K562 (cell line): ENCODE measurements at regions not wholly inside any gene's neighbourhood (a gene's known extent, or its start where the extent isn't known, plus 50 kb on each side); places are given as distances from the start of the nearest gene placed in this dataset.

Experiments
- ATAC-seq: fragments of 200-7000 bp; cut with Tn5 transposase; 3 replicates; pipeline ENCODE4 v1.9.1; 2020; ENCODE audit warnings: moderate library complexity
- BruUV-seq: library from RNA; stranded (reverse); fragments of 400-500 nt; replicated peaks from 2 replicates; lab custom pipeline; 2021; lab: Mats Ljungman, UMichigan
- CTCF ChIA-PET: fragments of 300-600 bp; formaldehyde crosslinking; extraction: SDS; loops from one replicate; lab custom pipeline; 2021; ENCODE audit warnings: low intra/inter-chr PET ratio; lab: Yijun Ruan, JAX
- POLR2A ChIA-PET: fragments of 300-600, 350-650 bp; sonication (Branson Sonifier 250); formaldehyde crosslinking; extraction: SDS; loops from one replicate; lab custom pipeline; 2021; ENCODE audit warnings: antibody characterized with exemption, inconsistent platforms; lab: Yijun Ruan, JAX
- DNase-seq, 4 experiments: peaks; one replicate each; pipeline versions ENCODE4 v3.0.0 to v3.0.0-alpha.2; 2011 to 2018; ENCODE audit warnings: low spot score in 3 of 4, mixed read lengths in 3 of 4; ENCODE audit errors: extremely low read depth in 1 of 4
- FAIRE-seq: peaks from 2 replicates; lab custom pipeline; 2011; peaks lifted over from hg19 to GRCh38; lab: Jason Lieb, UNC
- H2AFZ ChIP-seq: 2 replicates; pipeline ENCODE4 v1.6.0; 2011; ENCODE audit warnings: low read depth, low read length, control low read depth, inconsistent platforms
- H3K27ac ChIP-seq: fragments of 200-600 bp; 3 replicates; pipeline ENCODE4 v1.8.0; 2011; ENCODE audit warnings: low read depth, mild to moderate bottlenecking, control low read depth, inconsistent platforms, low read length, moderate library complexity, mixed read lengths; ENCODE audit errors: extremely low read depth
- H3K27me3 ChIP-seq, 2 experiments: fragments of 300-600 bp in 1 of 2; 2 replicates in 1 of 2; 3 replicates in 1 of 2; pipeline versions ENCODE4 v1.6.0 to v1.8.0; 2011; ENCODE audit warnings: inconsistent platforms in 2 of 2, low read length in 2 of 2, mild to moderate bottlenecking in 1 of 2, mixed read lengths in 1 of 2, moderate library complexity in 1 of 2; ENCODE audit not compliant: control insufficient read depth in 2 of 2, insufficient read depth in 2 of 2
- H3K36me3 ChIP-seq: fragments of 300-600 bp; 3 replicates; pipeline ENCODE4 v1.8.0; 2011; ENCODE audit warnings: mild to moderate bottlenecking, low read length, inconsistent platforms; ENCODE audit not compliant: control insufficient read depth, insufficient read depth
- H3K4me1 ChIP-seq, 2 experiments: fragments of 200-600 bp in 1 of 2; replicated peaks in 1 of 2; 2 replicates in 1 of 2; 3 replicates in 1 of 2; pipeline versions ENCODE4 v1.5.1 to v1.8.0; 2011; ENCODE audit warnings: inconsistent platforms in 2 of 2, low read length in 2 of 2, mild to moderate bottlenecking in 1 of 2, mixed read lengths in 1 of 2, moderate library complexity in 1 of 2; ENCODE audit not compliant: control insufficient read depth in 2 of 2, insufficient read depth in 2 of 2
- H3K4me2 ChIP-seq: 2 replicates; pipeline ENCODE4 v1.6.1; 2011; ENCODE audit warnings: low read length, control low read depth, inconsistent platforms, mixed read lengths; ENCODE audit not compliant: insufficient read depth
- H3K4me3 ChIP-seq: fragments of 200-600 bp; sonication (generic), shearing (Covaris generic); 2 replicates; pipeline ENCODE4 v1.5.1; 2016; ENCODE audit warnings: control low read depth, inconsistent platforms
- H3K79me2 ChIP-seq: fragments of 200-600 bp; 3 replicates; pipeline ENCODE4 v1.8.0; 2011; ENCODE audit warnings: low read length, inconsistent platforms; ENCODE audit not compliant: control insufficient read depth, insufficient read depth
- H3K9ac ChIP-seq, 2 experiments: 2 replicates each; pipeline versions ENCODE4 v1.6.0 to v1.6.1; 2011; ENCODE audit warnings: low read depth in 2 of 2, low read length in 2 of 2, control low read depth in 1 of 2, inconsistent platforms in 1 of 2, mild to moderate bottlenecking in 1 of 2, mixed read lengths in 1 of 2; ENCODE audit not compliant: insufficient read depth in 1 of 2
- H3K9me1 ChIP-seq: one replicate; pipeline ENCODE4 v1.6.0; 2011; ENCODE audit warnings: inconsistent platforms, mild to moderate bottlenecking, low read length, moderate library complexity; ENCODE audit not compliant: control insufficient read depth, insufficient read depth
- H3K9me3 ChIP-seq: replicated peaks from 2 replicates; pipeline ENCODE4 v1.5.1; 2011; ENCODE audit warnings: low read depth, low read length, inconsistent platforms; ENCODE audit not compliant: control insufficient read depth, insufficient read depth
- H4K20me1 ChIP-seq: replicated peaks from 2 replicates; pipeline ENCODE4 v1.6.1; 2011; ENCODE audit warnings: low read length, inconsistent platforms, mixed read lengths; ENCODE audit not compliant: control insufficient read depth, insufficient read depth
- ARHGAP35 ChIP-seq: fragments of 450-650 bp; IDR thresholded peaks from 2 replicates; pipeline ENCODE4 v1.6.1; 2018; ENCODE audit not compliant: partially characterized antibody
- HDAC8 ChIP-seq: fragments of 450-650 bp; IDR thresholded peaks from 2 replicates; pipeline ENCODE4 v1.6.1; 2016; ENCODE audit warnings: mild to moderate bottlenecking, missing genetic modification characterization, moderate library complexity, missing compliant biosample characterization
- MCM2 ChIP-seq: fragments of 450-650 bp; IDR thresholded peaks from 2 replicates; pipeline ENCODE4 v1.6.1; 2017; ENCODE audit warnings: low read depth, mild to moderate bottlenecking
- POLR2G ChIP-seq: fragments of 200-400 bp; formaldehyde crosslinking; IDR thresholded peaks from 2 replicates; pipeline ENCODE4 v1.6.1; 2017; ENCODE audit warnings: low read depth, mild to moderate bottlenecking, antibody characterized with exemption, low read length, moderate library complexity
- SFPQ ChIP-seq: fragments of 200-400 bp; formaldehyde crosslinking; IDR thresholded peaks from 2 replicates; pipeline ENCODE4 v1.6.1; 2017; ENCODE audit warnings: mild to moderate bottlenecking, low read depth, low read length, moderate library complexity
- SIRT6 ChIP-seq: IDR thresholded peaks from one replicate; pipeline ENCODE4 v1.6.1; 2012; ENCODE audit warnings: low read depth, mild to moderate bottlenecking, control low read depth, inconsistent platforms, low read length, moderate library complexity
- SNAPC5 ChIP-seq: fragments of 250-450 bp; sonication (Bioruptor Pico); IDR thresholded peaks from 2 replicates; pipeline ENCODE4 v1.8.0; 2021; ENCODE audit warnings: moderate library complexity, mild to moderate bottlenecking, inconsistent platforms
- TEAD2 ChIP-seq: fragments of 450-650 bp; IDR thresholded peaks from 2 replicates; pipeline ENCODE4 v1.6.1; 2016; ENCODE audit warnings: missing genetic modification characterization, control low read depth, missing compliant biosample characterization
- THRB ChIP-seq: fragments of 450-650 bp; formaldehyde crosslinking; conservative IDR thresholded peaks from 2 replicates; pipeline ENCODE4 v1.4.0; 2022; ENCODE audit warnings: mild to moderate bottlenecking, missing genetic modification characterization
- ZKSCAN1 ChIP-seq: fragments of 150-350 bp; IDR thresholded peaks from 2 replicates; pipeline ENCODE4 v1.6.1; 2016; ENCODE audit warnings: low read depth, low read length
- WGBS: fragments of 100-300 bp; shearing (Covaris generic); methylation state at CpG from one replicate; pipeline ENCODE4 v1.1.6; 2016; ENCODE audit warnings: low coverage, mixed read lengths; ENCODE audit not compliant: insufficient coverage; ENCODE audit errors: missing lambda C conversion rate; 5-methylcytosine and 5-hydroxymethylcytosine counted together
- in situ Hi-C: fragments of 300-500 bp; cut with MboI; formaldehyde crosslinking; loops from 4 replicates; pipeline ENCODE4 v1.15.0; 2018; ENCODE audit warnings: inconsistent platforms, mixed read lengths
- intact Hi-C: fragments of 100-400 bp; cut with micrococcal nuclease; formaldehyde crosslinking; loops from 2 replicates; pipeline ENCODE4 v1.14.2; 2022
- TF ChIP-seq, protein P1 (sequence below): fragments of 450-650 bp; IDR thresholded peaks from 2 replicates; pipeline ENCODE4 v1.7.0; 2016; ENCODE audit warnings: borderline replicate concordance
- TF ChIP-seq, protein P2 (sequence below): sonication (generic); formaldehyde crosslinking; IDR thresholded peaks from 2 replicates; pipeline ENCODE4 v1.8.0; 2023; ENCODE audit warnings: mild to moderate bottlenecking, missing genetic modification reagents

- in situ Hi-C loops: no loop called here
- H3K9me3 ChIP-seq: no peaks in the 10 kb centered on the region
- CTCF ChIA-PET: no interaction called here
- TF ChIP-seq MCM2: no peak
- no peak for TF ChIP-seq SFPQ
- no peak for TF ChIP-seq HDAC8
- TF ChIP-seq, protein P1, sequence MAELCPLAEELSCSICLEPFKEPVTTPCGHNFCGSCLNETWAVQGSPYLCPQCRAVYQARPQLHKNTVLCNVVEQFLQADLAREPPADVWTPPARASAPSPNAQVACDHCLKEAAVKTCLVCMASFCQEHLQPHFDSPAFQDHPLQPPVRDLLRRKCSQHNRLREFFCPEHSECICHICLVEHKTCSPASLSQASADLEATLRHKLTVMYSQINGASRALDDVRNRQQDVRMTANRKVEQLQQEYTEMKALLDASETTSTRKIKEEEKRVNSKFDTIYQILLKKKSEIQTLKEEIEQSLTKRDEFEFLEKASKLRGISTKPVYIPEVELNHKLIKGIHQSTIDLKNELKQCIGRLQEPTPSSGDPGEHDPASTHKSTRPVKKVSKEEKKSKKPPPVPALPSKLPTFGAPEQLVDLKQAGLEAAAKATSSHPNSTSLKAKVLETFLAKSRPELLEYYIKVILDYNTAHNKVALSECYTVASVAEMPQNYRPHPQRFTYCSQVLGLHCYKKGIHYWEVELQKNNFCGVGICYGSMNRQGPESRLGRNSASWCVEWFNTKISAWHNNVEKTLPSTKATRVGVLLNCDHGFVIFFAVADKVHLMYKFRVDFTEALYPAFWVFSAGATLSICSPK: no peak
- TF ChIP-seq POLR2G: no peak
- no peak for TF ChIP-seq SNAPC5 (CRISPR knock-in tag)
- TF ChIP-seq THRB (CRISPR knock-in tag): no peak
- TF ChIP-seq ARHGAP35: no peak
- TF ChIP-seq, protein P2, sequence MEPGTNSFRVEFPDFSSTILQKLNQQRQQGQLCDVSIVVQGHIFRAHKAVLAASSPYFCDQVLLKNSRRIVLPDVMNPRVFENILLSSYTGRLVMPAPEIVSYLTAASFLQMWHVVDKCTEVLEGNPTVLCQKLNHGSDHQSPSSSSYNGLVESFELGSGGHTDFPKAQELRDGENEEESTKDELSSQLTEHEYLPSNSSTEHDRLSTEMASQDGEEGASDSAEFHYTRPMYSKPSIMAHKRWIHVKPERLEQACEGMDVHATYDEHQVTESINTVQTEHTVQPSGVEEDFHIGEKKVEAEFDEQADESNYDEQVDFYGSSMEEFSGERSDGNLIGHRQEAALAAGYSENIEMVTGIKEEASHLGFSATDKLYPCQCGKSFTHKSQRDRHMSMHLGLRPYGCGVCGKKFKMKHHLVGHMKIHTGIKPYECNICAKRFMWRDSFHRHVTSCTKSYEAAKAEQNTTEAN (CRISPR knock-in tag): no peak
- TF ChIP-seq SIRT6: no peak
- TF ChIP-seq ZKSCAN1: no peak
- TF ChIP-seq TEAD2: no peak
- TF ChIP-seq, all 486 proteins: peak for 0
- no peaks in the 10 kb centered on the region for H3K4me1 ChIP-seq
- no peak overlapping the region for H2AFZ ChIP-seq
- POLR2A ChIA-PET: no interaction called here
- H3K9me1 ChIP-seq: no peaks in the 10 kb centered on the region
- ATAC-seq (no peak), FAIRE-seq (no peak), DNase-seq (no peak)
- H3K27me3 ChIP-seq: no peaks in the 10 kb centered on the region
- H3K79me2 ChIP-seq: no peaks in the 10 kb centered on the region
- H3K36me3 ChIP-seq: no peaks in the 10 kb centered on the region
- 0% methylated on average over 10 of the region's 10 CpGs for WGBS
- no peak overlapping the region for H3K27ac ChIP-seq
- H3K4me3 ChIP-seq: no peak overlapping the region
- H3K9ac ChIP-seq: no peak overlapping the region
- BruUV-seq: no TSS peak
- intact Hi-C loops: no loop called here
- H4K20me1 ChIP-seq: no peaks in the 10 kb centered on the region
- no peak overlapping the region for H3K4me2 ChIP-seq
These were observed 307.7 kb upstream of the ARSJ start for GRCh38 chr4:114287079-114287696.
